ENCODE measurements at regions not wholly inside any gene's neighbourhood (a gene's known extent, or its start where the extent isn't known, plus 50 kb on each side); places are given as distances from the start of the nearest gene placed in this dataset.

- no peak for TF ChIP-seq CTCF (IDR thresholded peaks at IDR 0.05; ENCODE audit: low read length, missing control alignments)
- no peak overlapping the region for H3K4me3 ChIP-seq (replicated peaks; ENCODE audit: low read depth, low read length)
- no peak for DNase-seq (ENCODE audit: low read depth)
Measured at GRCh38 chr12:89901319-89901718, 192.7 kb upstream of the ATP2B1 start.

GRCh38 chr12:89899651-89900050 lies 191.0 kb upstream of the ATP2B1 start:
- H3K4me3 ChIP-seq (replicated peaks; ENCODE audit: low read depth, low read length), result no peak overlapping the region
- no peak for DNase-seq (ENCODE audit: low read depth)
- no peak for TF ChIP-seq CTCF (IDR thresholded peaks at IDR 0.05; ENCODE audit: low read length, missing control alignments)

- no peak overlapping the region for H3K4me3 ChIP-seq (replicated peaks; ENCODE audit: low read depth, low read length)
- DNase-seq (ENCODE audit: low read depth), result no peak
- TF ChIP-seq CTCF (IDR thresholded peaks at IDR 0.05; ENCODE audit: low read length, missing control alignments), result no peak
Measured at GRCh38 chr12:89895591-89895990, 187.0 kb upstream of the ATP2B1 start.

GRCh38 chr12:89895101-89895500 lies 186.5 kb upstream of the ATP2B1 start:
- no peak for DNase-seq (ENCODE audit: low read depth)
- no peak overlapping the region for H3K4me3 ChIP-seq (replicated peaks; ENCODE audit: low read depth, low read length)
- TF ChIP-seq CTCF (IDR thresholded peaks at IDR 0.05; ENCODE audit: low read length, missing control alignments), result no peak

GRCh38 chr12:89893972-89894706 lies 185.5 kb upstream of the ATP2B1 start:
- no peak overlapping the region for H3K4me3 ChIP-seq (replicated peaks; ENCODE audit: low read depth, low read length)
- DNase-seq (ENCODE audit: low read depth), result peak; percentile 59
- TF ChIP-seq CTCF (IDR thresholded peaks at IDR 0.05; ENCODE audit: low read length, missing control alignments), result no peak

GRCh38 chr12:89892436-89892835 lies 183.8 kb upstream of the ATP2B1 start:
- DNase-seq (ENCODE audit: low read depth), result no peak
- no peak for TF ChIP-seq CTCF (IDR thresholded peaks at IDR 0.05; ENCODE audit: low read length, missing control alignments)
- H3K4me3 ChIP-seq (replicated peaks; ENCODE audit: low read depth, low read length), result no peak overlapping the region

- H3K4me3 ChIP-seq (replicated peaks; ENCODE audit: low read depth, low read length), result no peak overlapping the region
- no peak for TF ChIP-seq CTCF (IDR thresholded peaks at IDR 0.05; ENCODE audit: low read length, missing control alignments)
- no peak for DNase-seq (ENCODE audit: low read depth)
Measured at GRCh38 chr12:89891933-89892332, 183.3 kb upstream of the ATP2B1 start.
